Frontal cortex (tissue), 3 donors: ENCODE measurements at regions not wholly inside any gene's neighbourhood (a gene's known extent, or its start where the extent isn't known, plus 50 kb on each side); places are given as distances from the start of the nearest gene placed in this dataset.
"Not testable (repeated sequence)": the region's sequence is repeated elsewhere in the genome, so short reads cannot be mapped to it uniquely, and the experiment has no call there.

Experiments used
- DNase-seq, 2 donors: peaks; one replicate each; pipeline ENCODE4 v3.0.0; 2012; ENCODE audit warnings: low spot score in 2 of 2
- FAIRE-seq: peaks from 2 replicates; lab custom pipeline; 2012; peaks lifted over from hg19 to GRCh38; lab: Jason Lieb, UNC
- donor health status: control.
- donor health status: control.
- donor health status: control.

- FAIRE-seq (no peak), DNase-seq (no peak)
These were observed 190.2 kb upstream of the USP15 start for GRCh38 chr12:62069976-62070375.

GRCh38 chr12:62073236-62073635, 187.0 kb upstream of the USP15 start:
- FAIRE-seq: peak; percentile 95
- DNase-seq: not testable (repeated sequence)

- FAIRE-seq: no peak
- no peak for DNase-seq
These were observed 184.3 kb upstream of the USP15 start for GRCh38 chr12:62075870-62076269.

GRCh38 chr12:62078020-62078419, 182.2 kb upstream of the USP15 start:
- FAIRE-seq (no peak), DNase-seq (no peak)

GRCh38 chr12:62082448-62082847, 177.8 kb upstream of the USP15 start:
- DNase-seq (no peak), FAIRE-seq (no peak)

- DNase-seq: no peak
- FAIRE-seq: no peak
These were observed 162.1 kb upstream of the USP15 start for GRCh38 chr12:62098132-62098531.

GRCh38 chr12:62103748-62104147, 156.5 kb upstream of the USP15 start:
- DNase-seq (no peak), FAIRE-seq (no peak)

- FAIRE-seq (no peak), DNase-seq (no peak)
These were observed 153.5 kb upstream of the USP15 start for GRCh38 chr12:62106547-62107185.

- FAIRE-seq: no peak
- no peak for DNase-seq
These were observed 146.7 kb upstream of the USP15 start for GRCh38 chr12:62113366-62114011.

- FAIRE-seq: no peak
- no peak for DNase-seq
These were observed 143.2 kb upstream of the USP15 start for GRCh38 chr12:62116986-62117385.

GRCh38 chr12:62123721-62124203, 136.4 kb upstream of the USP15 start:
- no peak for FAIRE-seq
- DNase-seq: no peak

GRCh38 chr12:62127516-62127915, 132.7 kb upstream of the USP15 start:
- no peak for FAIRE-seq
- DNase-seq: no peak

- FAIRE-seq: no peak
- no peak for DNase-seq
These were observed 131.8 kb upstream of the USP15 start for GRCh38 chr12:62128175-62128975.

GRCh38 chr12:62129291-62129690, 130.9 kb upstream of the USP15 start:
- DNase-seq (no peak), FAIRE-seq (no peak)

- DNase-seq (no peak), FAIRE-seq (no peak)
These were observed 129.8 kb upstream of the USP15 start for GRCh38 chr12:62130402-62130801.

- DNase-seq: no peak
- no peak for FAIRE-seq
These were observed 129.2 kb upstream of the USP15 start for GRCh38 chr12:62130834-62131552.

GRCh38 chr12:62133440-62133839, 126.8 kb upstream of the USP15 start:
- no peak for DNase-seq
- FAIRE-seq: no peak

GRCh38 chr12:62135553-62136200, 124.5 kb upstream of the USP15 start:
- no peak for FAIRE-seq
- no peak for DNase-seq

- no peak for FAIRE-seq
- no peak for DNase-seq
These were observed 123.7 kb upstream of the USP15 start for GRCh38 chr12:62136496-62136895.

- no peak for DNase-seq
- FAIRE-seq: no peak
These were observed 121.7 kb upstream of the USP15 start for GRCh38 chr12:62138527-62138926.
